Hindlimb muscle (tissue), 1 donor: ENCODE measurements at regions not wholly inside any gene's neighbourhood (a gene's known extent, or its start where the extent isn't known, plus 50 kb on each side); places are given as distances from the start of the nearest gene placed in this dataset.
"Not testable (repeated sequence)": the region's sequence is repeated elsewhere in the genome, so short reads cannot be mapped to it uniquely, and the experiment has no call there.

Source experiments
- DNase-seq: peaks from one replicate; pipeline ENCODE4 v3.0.0-alpha.2; 2013

- no peak for DNase-seq
Observed at GRCh38 chr4:42205541-42205940, 53.1 kb upstream of the BEND4 start.

DNA sequence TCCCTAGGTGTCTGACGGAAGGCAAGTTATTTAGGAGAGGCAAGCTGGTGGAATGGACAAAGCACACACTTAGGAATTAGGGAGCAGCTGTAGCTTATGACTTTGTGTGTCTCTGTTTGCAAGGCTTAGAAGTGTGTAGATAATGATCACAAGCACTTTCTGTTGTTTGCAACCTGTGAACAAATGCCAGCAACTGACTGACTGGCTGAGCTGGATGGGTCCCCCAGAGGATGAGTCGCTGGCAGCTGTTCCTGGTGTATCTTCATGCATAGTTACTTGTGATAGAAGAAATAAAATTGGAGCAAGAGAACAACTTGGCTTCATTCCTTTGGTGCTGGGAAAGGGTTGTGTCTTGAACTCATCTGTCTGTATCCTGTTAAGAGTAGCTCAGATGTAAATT lies 64.2 kb upstream of the BEND4 start:
- peak; percentile 19 for DNase-seq

DNA sequence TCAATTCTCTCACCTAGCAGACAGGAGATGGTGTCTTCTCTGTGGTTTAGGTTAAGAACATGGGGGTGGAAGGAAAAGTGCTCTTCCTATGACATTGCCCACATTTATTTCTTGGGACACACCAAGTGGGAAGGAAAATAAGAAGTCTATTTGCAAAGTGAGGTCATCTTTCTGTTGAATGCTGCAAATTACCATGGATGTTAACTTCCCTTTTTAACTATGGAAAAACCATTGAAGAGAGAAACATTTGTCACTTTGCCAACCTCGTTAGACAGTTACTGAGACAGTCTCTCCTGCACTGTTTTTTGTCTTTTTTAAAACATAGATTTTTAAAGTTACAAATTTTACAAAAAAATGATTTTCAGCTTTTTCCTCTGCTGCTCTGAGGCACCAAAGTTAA lies 72.8 kb upstream of the BEND4 start:
- DNase-seq, result no peak

DNA sequence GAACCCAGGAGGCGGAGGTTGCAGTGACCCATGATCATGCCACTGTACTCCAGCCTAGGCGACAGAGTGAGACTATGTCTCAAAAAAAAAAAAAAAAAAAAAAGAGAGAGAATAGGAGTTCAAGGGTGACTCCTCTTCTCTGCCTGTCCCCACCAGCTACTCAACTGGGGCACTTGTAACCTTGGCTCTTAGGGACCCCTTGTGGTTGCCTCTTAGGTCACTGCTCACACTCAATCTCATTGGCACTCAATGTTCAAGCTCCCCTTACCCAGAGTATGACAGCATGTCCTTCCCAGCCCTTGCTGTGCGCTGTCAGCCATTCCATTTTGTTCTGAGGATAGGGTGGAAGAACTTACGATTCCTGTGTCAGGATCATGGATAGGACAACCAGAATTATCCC lies 82.4 kb upstream of the BEND4 start:
- DNase-seq, result no peak

DNA sequence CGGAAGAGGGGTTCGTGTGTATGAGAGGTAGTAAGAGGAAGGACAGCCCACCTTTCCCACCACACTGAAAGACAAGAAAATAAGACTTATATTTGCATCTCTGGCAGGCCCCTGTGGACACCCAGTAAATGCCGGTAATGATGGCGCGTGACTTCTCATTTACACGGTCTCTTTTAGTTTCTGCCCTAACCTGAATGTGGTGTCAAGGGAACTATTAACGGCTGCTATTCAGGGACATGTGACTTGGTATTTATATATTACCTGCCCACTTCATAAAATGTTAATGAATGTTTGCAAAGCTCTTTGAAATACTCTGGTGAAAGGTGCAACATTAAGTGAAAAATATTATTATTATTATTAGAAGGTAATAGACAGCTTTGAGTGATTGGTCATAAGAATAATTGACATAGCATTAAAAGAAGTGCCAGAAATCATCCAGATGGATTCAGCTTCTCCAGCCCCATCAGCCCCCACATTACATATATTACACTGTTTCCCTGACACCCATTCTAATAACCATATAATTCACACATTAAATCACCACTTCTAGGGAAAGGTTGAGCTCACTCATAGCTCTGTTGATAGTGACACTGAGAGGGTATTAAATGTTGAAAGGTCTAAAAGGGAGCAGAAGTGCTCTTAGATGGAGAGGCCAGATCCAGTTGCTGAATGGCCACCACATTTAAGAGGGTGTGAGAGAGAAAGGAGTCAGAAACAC lies 83.0 kb upstream of the BEND4 start:
- DNase-seq, result no peak

GRCh38 chr4:42237010-42237409 lies 84.6 kb upstream of the BEND4 start:
- no peak for DNase-seq

GRCh38 chr4:42237451-42237850 lies 85.0 kb upstream of the BEND4 start:
- no peak for DNase-seq

DNA sequence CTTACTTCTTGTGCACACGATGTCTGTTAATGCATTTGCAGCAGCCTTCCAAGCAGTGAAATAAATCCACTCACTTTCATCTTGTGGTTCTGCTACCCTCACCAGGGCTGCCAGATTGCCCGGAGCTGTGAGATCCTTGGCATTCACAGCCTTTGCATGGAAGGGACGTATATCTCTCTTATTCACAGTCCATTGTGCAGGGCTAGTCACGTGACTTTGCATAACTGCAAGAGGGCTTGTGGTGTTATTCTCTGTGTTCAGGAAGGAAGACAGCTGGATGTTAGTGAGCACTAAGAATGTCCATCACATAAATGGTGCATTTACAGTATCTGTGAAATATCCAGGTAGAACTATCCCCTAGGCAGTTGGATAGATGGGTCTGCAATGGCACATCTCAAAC lies 96.5 kb upstream of the BEND4 start:
- no peak for DNase-seq

GRCh38 chr4:42252315-42252714 lies 99.9 kb upstream of the BEND4 start:
- no peak for DNase-seq

- DNase-seq, result not testable (repeated sequence)
Observed at GRCh38 chr4:42257645-42258044, 105.2 kb upstream of the BEND4 start.

- DNase-seq, result no peak
Observed at GRCh38 chr4:42262701-42263490, 110.4 kb upstream of the BEND4 start.

- DNase-seq, result no peak
Observed at GRCh38 chr4:42265782-42266602, 113.5 kb upstream of the BEND4 start.

GRCh38 chr4:42267724-42268123 lies 115.3 kb upstream of the BEND4 start:
- DNase-seq, result no peak

DNA sequence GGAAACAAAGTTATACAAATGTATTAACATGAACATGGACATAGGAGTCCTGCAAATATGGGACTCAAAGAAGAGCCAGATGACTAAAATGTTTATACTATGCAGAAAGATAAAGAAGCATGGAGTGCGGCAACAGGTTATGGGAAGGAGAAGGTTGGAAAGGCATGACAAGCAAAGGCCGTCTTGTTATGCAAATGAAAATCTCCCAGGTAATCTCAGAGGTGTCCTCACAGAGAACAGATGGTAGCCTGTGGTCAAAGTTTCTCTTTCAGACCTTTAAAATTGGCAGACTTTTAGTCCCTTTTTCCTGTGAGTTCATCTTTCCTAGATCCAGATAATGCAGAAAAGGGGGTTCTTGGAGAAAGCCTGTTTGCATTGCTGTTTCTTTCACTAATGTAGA lies 116.4 kb upstream of the BEND4 start:
- no peak for DNase-seq

GRCh38 chr4:42271096-42271495 lies 118.6 kb upstream of the BEND4 start:
- no peak for DNase-seq

- no peak for DNase-seq
Observed at GRCh38 chr4:42277291-42277690, 120.0 kb upstream of the SHISA3 start.

DNA sequence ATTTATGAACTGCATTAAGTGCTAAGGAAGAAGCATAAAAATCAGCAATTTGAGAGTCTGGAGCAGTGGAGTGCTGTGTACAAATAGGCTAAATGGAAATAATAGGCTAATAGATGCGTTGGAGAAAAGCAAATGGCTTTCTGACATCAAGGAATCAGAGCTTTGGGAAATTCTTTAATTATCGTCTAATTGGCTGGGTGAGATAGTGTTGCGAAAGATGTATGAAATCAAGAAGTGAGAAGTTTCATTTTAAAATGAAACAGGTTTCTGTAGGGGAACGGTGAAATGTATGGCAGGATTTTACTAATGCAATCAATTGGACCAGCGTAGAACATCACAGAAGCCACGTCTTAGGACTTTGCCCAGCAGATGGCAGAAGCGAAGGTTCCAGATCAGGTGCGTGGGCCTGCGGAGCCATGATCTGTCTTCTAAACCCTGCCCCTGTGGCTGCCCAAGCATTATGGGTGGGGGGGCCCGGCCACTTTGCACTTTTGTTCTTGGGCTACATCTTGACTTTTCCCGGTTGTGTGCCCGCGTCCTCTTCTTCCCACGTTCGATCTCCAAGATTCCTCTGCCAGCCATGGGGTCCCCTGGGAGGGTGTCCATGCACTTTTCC lies 118.5 kb upstream of the SHISA3 start:
- DNase-seq, result no peak

DNA sequence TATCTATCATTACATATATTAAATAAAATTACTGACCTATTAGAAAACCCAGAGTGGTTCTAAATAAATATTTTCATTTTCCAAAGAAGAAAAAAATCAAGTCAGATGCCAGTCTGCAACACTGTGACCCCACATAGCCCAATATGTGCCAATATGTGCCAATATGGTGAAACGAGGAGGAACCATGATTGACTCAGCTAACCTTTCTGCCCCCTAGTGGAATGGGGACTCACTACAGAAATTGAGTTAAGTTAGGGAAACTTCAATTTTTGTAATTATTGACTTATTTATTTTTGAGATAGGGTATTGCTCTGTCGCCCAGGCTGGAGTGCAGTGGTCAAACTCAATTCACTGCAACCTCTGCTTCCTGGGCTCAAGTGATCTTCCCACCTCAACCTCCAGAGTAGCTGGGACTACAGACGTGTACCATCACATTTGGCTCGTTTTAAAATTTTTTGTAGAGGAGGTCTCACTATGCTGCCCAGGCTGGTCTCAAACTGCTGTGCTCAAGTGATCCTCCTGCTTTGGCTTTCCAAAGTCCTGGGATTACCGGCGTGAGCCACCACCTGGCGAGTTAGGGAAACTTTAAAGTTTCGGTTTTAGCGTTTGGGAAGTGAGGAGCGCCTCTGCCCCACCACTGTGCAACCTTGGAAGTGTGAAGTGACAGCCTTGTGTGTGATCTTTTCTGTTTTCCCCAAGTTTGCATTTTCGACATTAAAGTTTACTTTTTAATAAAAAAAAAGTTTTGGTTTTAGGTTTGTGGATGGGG lies 116.8 kb upstream of the SHISA3 start:
- no peak for DNase-seq

DNA sequence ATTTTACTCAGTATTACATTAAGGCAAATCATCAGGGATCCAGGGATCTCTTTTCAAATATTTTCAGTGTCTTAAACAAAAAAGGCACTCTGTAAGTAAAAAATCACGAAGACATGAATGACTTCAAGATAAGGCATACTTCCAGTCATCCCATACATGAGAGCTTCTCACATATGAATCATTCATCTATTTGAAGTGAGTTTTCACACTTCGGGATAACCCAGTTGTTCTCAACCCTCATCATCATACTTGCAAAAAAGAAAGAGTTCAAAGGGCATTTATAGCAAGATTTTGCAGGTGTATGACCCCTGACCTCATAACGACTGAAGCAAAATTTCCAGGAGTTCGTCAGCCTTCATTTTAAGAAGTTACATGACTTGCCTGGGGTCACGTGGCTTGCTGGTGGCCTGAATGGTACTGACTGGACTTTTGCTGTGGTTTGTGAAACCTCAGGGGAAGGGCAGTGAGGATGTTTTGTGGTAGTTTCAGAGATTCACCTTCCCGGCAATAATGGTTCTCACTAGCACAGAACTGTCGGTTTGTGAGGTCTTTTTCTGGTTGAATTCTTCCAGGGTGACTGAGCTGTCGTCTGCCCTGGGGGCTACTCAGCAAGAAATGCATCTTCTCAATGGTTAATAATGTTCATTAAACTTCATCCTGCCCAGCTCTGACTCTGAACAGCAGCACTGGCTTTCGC lies 115.8 kb upstream of the SHISA3 start:
- no peak for DNase-seq

DNA sequence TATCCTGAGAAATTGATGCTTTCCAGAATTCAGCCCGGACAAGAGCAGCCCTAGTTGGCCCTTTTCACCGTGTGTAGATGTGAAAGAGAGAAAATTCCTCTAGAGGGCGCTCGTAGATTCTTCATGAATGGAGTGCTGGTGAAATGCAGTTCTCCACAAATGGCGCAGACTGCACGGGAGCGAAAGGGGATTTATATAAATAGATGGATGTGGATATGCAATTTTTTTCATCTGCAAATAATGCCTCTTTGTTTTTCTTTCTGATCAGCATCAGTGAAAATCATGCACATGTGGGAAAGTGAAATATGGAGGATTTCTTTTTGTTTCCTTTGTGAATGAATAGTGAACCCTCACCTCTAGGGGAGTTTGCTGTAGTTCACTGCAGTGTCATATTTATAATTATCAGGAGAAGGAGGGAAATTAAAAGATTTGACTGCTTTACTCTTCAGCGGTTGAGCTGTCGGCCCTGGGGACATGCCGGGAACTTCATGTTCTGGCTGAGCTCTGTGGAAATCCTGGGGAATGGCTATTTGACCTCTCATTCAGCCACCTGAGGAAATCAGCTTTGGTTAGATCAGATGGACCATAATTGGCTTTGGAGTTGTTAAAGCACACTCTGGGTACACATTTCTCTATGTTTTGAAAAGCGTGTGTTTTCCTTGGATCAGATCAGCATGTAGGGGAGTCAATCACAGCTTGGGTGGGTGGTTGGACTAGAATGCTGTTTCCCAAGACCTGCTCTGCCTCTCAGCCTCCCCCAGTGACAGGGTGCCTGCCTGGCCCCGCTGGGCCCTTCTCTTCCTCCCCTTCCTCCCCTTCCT lies 115.0 kb upstream of the SHISA3 start:
- peak; percentile 78 for DNase-seq

DNA sequence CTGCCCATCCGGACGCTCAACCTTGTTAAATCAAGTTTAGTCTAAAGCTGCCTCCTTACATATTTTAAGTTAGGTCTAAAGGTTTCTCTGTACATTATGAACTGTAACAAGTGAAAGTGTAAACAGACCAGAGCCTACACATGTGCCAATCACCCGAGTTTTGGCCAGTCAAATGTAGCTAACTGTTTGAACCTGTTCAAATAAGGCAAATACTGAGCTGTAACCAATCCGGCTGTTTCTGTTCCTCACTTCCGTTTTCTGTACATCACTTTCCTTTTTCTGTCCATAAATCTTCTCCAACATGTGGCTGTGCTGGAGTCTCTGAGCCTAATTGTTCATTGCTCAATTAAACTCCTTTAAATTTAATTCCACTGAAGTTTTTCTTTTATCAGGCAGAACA lies 113.3 kb upstream of the SHISA3 start:
- DNase-seq, result no peak
